GM23338 (cell line): ENCODE measurements at regions not wholly inside any gene's neighbourhood (a gene's known extent, or its start where the extent isn't known, plus 50 kb on each side); places are given as distances from the start of the nearest gene placed in this dataset.

ENCODE experiments used
- ATAC-seq: fragments of 200-7000 bp; cut with Tn5 transposase; 3 replicates; pipeline ENCODE4 v1.9.1; 2020
- DNase-seq: peaks from one replicate; pipeline ENCODE4 v3.0.0-alpha.2; 2015; ENCODE audit warnings: low spot score
- H2AFZ ChIP-seq: fragments of 200-600 bp; sonication (generic); 2 replicates; pipeline ENCODE4 v1.8.0; 2016; ENCODE audit warnings: antibody characterized with exemption, mild to moderate bottlenecking, moderate library complexity
- H3F3A ChIP-seq: fragments of 200-600 bp; sonication (generic); replicated peaks from 2 replicates; pipeline ENCODE4 v1.8.0; 2017; ENCODE audit warnings: antibody characterized with exemption, mixed run types, low read depth
- H3K27ac ChIP-seq: fragments of 200-600 bp; sonication (generic); 2 replicates; pipeline ENCODE4 v1.6.1; 2016; ENCODE audit warnings: low read depth
- H3K27me3 ChIP-seq: fragments of 200-600 bp; sonication (generic); 2 replicates; pipeline ENCODE4 v1.8.0; 2016; ENCODE audit warnings: mild to moderate bottlenecking, mixed run types, moderate library complexity; ENCODE audit not compliant: insufficient read depth
- H3K36me3 ChIP-seq: fragments of 200-600 bp; sonication (generic); 2 replicates; pipeline ENCODE4 v1.8.0; 2016; ENCODE audit warnings: mild to moderate bottlenecking; ENCODE audit not compliant: insufficient read depth
- H3K4me1 ChIP-seq: fragments of 200-600 bp; sonication (generic); 2 replicates; pipeline ENCODE4 v1.8.0; 2016; ENCODE audit warnings: mild to moderate bottlenecking, moderate library complexity; ENCODE audit not compliant: insufficient read depth
- H3K4me2 ChIP-seq: fragments of 200-600 bp; sonication (generic); 2 replicates; pipeline ENCODE4 v1.7.1; 2017; ENCODE audit warnings: mixed run types
- H3K4me3 ChIP-seq: fragments of 200-600 bp; sonication (generic); 2 replicates; pipeline ENCODE4 v1.6.1; 2016; ENCODE audit warnings: mixed run types
- H3K79me2 ChIP-seq: fragments of 200-600 bp; sonication (generic); replicated peaks from 2 replicates; pipeline ENCODE4 v1.8.0; 2017; ENCODE audit warnings: mild to moderate bottlenecking; ENCODE audit not compliant: insufficient read depth
- H3K9me2 ChIP-seq: fragments of 200-600 bp; sonication (generic); 2 replicates; pipeline ENCODE4 v1.8.0; 2017; ENCODE audit not compliant: insufficient read depth
- H4K20me1 ChIP-seq: fragments of 200-600 bp; sonication (generic); replicated peaks from 2 replicates; pipeline ENCODE4 v1.8.0; 2017; ENCODE audit warnings: mild to moderate bottlenecking; ENCODE audit not compliant: insufficient read depth
- H3K27ac Mint-ChIP-seq: 2 replicates; pipeline ENCODE4 v1.8.0; 2020; ENCODE audit warnings: inconsistent platforms, mild to moderate bottlenecking, moderate library complexity, mixed read lengths
- H3K27me3 Mint-ChIP-seq: 3 replicates; pipeline ENCODE4 v1.8.0; 2022; ENCODE audit warnings: low read depth, mild to moderate bottlenecking, moderate library complexity, mixed read lengths, inconsistent platforms; ENCODE audit not compliant: insufficient read depth, poor library complexity
- H3K36me3 Mint-ChIP-seq: 3 replicates; pipeline ENCODE4 v1.8.0; 2021; ENCODE audit warnings: low read depth, mild to moderate bottlenecking, inconsistent platforms, moderate library complexity, mixed read lengths
- H3K4me1 Mint-ChIP-seq: 3 replicates; pipeline ENCODE4 v1.8.0; 2020; ENCODE audit warnings: mild to moderate bottlenecking, inconsistent platforms, mixed read lengths
- H3K4me3 Mint-ChIP-seq: 3 replicates; pipeline ENCODE4 v1.8.0; 2021; ENCODE audit warnings: moderate library complexity, mild to moderate bottlenecking, inconsistent platforms, mixed read lengths
- H3K9me3 Mint-ChIP-seq: 3 replicates; pipeline ENCODE4 v1.8.0; 2020; ENCODE audit warnings: moderate library complexity, mild to moderate bottlenecking, inconsistent platforms, mixed read lengths
- CREB1 ChIP-seq: fragments of 250-450 bp; sonication (Bioruptor Pico); IDR thresholded peaks from 2 replicates; pipeline ENCODE4 v1.5.0; 2020; ENCODE audit warnings: low read depth, mild to moderate bottlenecking, moderate library complexity
- CTCF ChIP-seq, 2 experiments: fragments of 200-600 bp in 1 of 2; sonication (generic) in 1 of 2; conservative IDR thresholded peaks; 2 replicates each; pipeline versions ENCODE4 v1.5.1 to v1.6.1; 2016 to 2017; ENCODE audit warnings: antibody characterized with exemption in 2 of 2, low read depth in 2 of 2, mild to moderate bottlenecking in 2 of 2, moderate library complexity in 1 of 2
- EZH2 ChIP-seq: fragments of 200-600 bp; sonication (generic); IDR thresholded peaks from one replicate; pipeline ENCODE4 v1.8.0; 2017; ENCODE audit warnings: antibody characterized with exemption, mild to moderate bottlenecking, low read depth; ENCODE audit not compliant: unreplicated experiment
- EZH2phosphoT487 ChIP-seq: fragments of 200-600 bp; sonication (generic); IDR thresholded peaks from one replicate; pipeline ENCODE4 v1.8.1; 2018; ENCODE audit warnings: antibody characterized with exemption; ENCODE audit not compliant: unreplicated experiment
- JUNB ChIP-seq: IDR thresholded peaks from one replicate; pipeline ENCODE4 v1.6.1; 2016; ENCODE audit warnings: antibody characterized with exemption; ENCODE audit not compliant: unreplicated experiment
- POLR2AphosphoS5 ChIP-seq: IDR thresholded peaks from 2 replicates; pipeline ENCODE4 v1.6.1; 2016; ENCODE audit warnings: antibody characterized with exemption, low read depth
- REST ChIP-seq: IDR thresholded peaks from one replicate; pipeline ENCODE4 v1.6.1; 2018; ENCODE audit warnings: antibody characterized with exemption; ENCODE audit not compliant: unreplicated experiment
- STAT1 ChIP-seq: IDR thresholded peaks from one replicate; pipeline ENCODE4 v1.6.1; 2016; ENCODE audit warnings: antibody characterized with exemption; ENCODE audit not compliant: unreplicated experiment
- ZNF331 ChIP-seq: fragments of 250-450 bp; sonication (Bioruptor Pico); IDR thresholded peaks from 2 replicates; pipeline ENCODE4 v1.5.0; 2020; ENCODE audit warnings: low read depth, mild to moderate bottlenecking, moderate library complexity

DNA sequence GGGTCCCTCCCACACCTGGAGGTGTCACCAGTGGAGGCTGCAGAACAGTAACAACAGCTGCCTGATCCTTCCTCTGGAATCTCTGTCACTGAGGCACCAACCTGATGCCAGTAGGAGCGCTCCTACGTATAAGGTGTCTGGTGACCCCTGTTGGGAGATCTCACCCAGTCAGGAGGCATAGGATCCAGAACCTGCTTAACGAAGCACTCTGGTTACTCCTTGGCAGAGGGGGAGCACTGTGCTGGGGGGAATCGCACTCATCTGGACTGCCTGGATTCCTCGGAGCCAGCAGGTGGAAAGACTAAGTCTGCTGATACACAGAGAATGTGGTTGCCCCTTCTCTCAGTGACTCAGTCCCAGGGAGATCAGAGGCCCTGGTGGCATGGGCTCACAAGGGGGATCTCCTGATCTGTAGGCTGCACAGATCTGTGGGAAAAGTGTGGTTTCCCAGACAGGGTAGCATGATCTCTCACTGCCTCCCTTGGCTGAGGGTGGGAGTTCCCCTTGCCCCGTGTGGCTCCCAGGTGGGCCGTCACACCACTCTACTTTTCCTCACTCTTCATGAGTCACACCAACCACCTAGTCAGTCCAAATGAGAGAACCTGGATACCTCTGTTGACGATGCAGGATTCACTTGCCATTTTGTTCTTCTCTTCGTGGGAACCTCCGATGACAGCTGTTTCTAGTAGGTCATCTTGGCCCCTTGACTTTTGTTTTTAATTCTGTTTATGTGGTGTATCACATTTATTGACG, 305.9 kb downstream of the IDS start:
- Histone ChIP-seq H3K27ac (no peak overlapping the region), H3K4me1 (no peaks in the 10 kb centered on the region), H4K20me1 (no peaks in the 10 kb centered on the region), H3K4me2 (no peak overlapping the region), H2AFZ (no peak overlapping the region), H3K36me3 (no peaks in the 10 kb centered on the region), H3K27me3 (no peaks in the 10 kb centered on the region), H3K79me2 (no peaks in the 10 kb centered on the region), H3F3A (no peaks in the 10 kb centered on the region), H3K9me2 (no peaks in the 10 kb centered on the region), H3K4me3 (no peak overlapping the region)
- Mint-ChIP-seq H3K27me3 (peaks cover 1% of the 10 kb centered on the region), H3K4me3 (no peak overlapping the region), H3K36me3 (no peaks in the 10 kb centered on the region), H3K9me3 (no peaks in the 10 kb centered on the region; the same call in 2 of the 3 replicates), H3K27ac (no peak overlapping the region), H3K4me1 (no peaks in the 10 kb centered on the region)
- TF ChIP-seq CTCF (conservative IDR thresholded peaks at IDR 0.05; ENCODE audit: low read depth in 2 of 2) = 0 out of 4 replicates have a peak, but pooled peaks of 1 of the 2 experiments have one; percentile 4
- TF ChIP-seq JUNB = no peak
- no peak for TF ChIP-seq CREB1 (CRISPR knock-in tag)
- no peak for TF ChIP-seq POLR2AphosphoS5
- no peak for TF ChIP-seq ZNF331
- no peak for TF ChIP-seq EZH2
- no peak for TF ChIP-seq REST
- TF ChIP-seq EZH2phosphoT487 = no peak
- ATAC-seq (no peak), DNase-seq (no peak)

DNA sequence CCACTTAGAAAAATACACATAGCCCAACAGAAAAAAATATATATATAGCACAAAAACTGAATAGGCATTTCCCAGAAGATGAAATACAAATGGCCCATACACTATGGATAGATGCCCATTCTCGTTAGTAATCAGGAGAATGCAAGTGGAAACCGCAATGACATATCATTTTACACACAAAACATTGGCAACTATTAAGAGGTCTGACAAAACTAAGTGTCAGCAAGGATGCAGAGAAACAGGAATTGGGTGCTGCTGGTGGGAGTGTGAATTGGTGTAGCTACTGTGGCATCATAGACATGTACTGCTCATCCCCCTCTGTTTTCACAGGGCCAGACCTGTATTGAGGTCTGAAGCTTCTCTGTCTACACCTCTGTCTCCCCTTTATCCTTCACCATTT, 320.0 kb downstream of the IDS start:
- H3K4me3 Mint-ChIP-seq = no peak overlapping the region
- TF ChIP-seq EZH2phosphoT487 (no peak), STAT1 (no peak), CTCF (conservative IDR thresholded peaks at IDR 0.05; ENCODE audit: low read depth in 2 of 2) (no peak)

More for the DNA sequence above, 320.0 kb downstream of the IDS start:
- H3K36me3 Mint-ChIP-seq = no peaks in the 10 kb centered on the region
- Histone ChIP-seq H4K20me1 (no peaks in the 10 kb centered on the region), H3K27me3 (no peaks in the 10 kb centered on the region), H3K4me2 (no peak overlapping the region), H3K4me1 (no peaks in the 10 kb centered on the region), H3K27ac (no peak overlapping the region), H3K36me3 (no peaks in the 10 kb centered on the region), H2AFZ (no peak overlapping the region), H3K9me2 (no peaks in the 10 kb centered on the region), H3K79me2 (no peaks in the 10 kb centered on the region), H3K4me3 (no peak overlapping the region), H3F3A (no peaks in the 10 kb centered on the region)
- no peak overlapping the region for H3K27ac Mint-ChIP-seq
- peaks cover 2% of the 10 kb centered on the region for H3K27me3 Mint-ChIP-seq
- H3K4me1 Mint-ChIP-seq = no peaks in the 10 kb centered on the region
- ATAC-seq (no peak), DNase-seq (no peak)
- H3K9me3 Mint-ChIP-seq = no peaks in the 10 kb centered on the region
